Right lobe of liver (tissue), 4 donors: ENCODE measurements at regions not wholly inside any gene's neighbourhood (a gene's known extent, or its start where the extent isn't known, plus 50 kb on each side); places are given as distances from the start of the nearest gene placed in this dataset.

Experiments
- POLR2A ChIP-seq: fragments of 450-650 bp; IDR thresholded peaks from one replicate; pipeline ENCODE4 v1.6.1; 2017; ENCODE audit warnings: antibody characterized with exemption, mild to moderate bottlenecking
- TF ChIP-seq, protein P1 (sequence below), 4 donors: fragments of 200-600 bp in 3 of 4; fragments of 450-650 bp in 1 of 4; IDR thresholded peaks; one replicate each; pipeline versions ENCODE4 v1.5.1 to v1.8.0; 2016 to 2022; ENCODE audit warnings: antibody characterized with exemption in 4 of 4, mild to moderate bottlenecking in 2 of 4
- donor health status: DM: no; HTN: no; CAD: no.
- donor health status: DM: no; HTN: no; CAD: no.
- donor health status: DM: no; HTN: yes; CAD: no.

DNA sequence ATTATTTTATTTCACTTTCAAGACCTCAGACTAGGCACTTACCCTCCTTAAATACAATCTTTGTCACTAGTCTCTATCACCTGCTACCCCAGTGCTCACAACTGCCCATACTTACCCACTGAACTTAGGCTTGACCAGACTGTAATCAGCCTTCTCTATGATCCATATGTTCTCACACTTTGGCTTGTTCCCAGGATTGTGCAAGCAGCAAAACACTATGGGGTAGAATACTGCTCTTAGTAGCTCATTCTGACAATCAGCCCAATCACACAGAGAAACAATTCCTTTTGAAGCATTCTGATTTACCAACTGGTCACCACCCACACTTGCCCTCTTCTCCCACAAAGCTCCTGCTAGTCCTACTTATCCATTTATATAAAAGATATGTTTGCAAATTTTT lies 878.3 kb downstream of the FSTL5 start:
- TF ChIP-seq, protein P1, sequence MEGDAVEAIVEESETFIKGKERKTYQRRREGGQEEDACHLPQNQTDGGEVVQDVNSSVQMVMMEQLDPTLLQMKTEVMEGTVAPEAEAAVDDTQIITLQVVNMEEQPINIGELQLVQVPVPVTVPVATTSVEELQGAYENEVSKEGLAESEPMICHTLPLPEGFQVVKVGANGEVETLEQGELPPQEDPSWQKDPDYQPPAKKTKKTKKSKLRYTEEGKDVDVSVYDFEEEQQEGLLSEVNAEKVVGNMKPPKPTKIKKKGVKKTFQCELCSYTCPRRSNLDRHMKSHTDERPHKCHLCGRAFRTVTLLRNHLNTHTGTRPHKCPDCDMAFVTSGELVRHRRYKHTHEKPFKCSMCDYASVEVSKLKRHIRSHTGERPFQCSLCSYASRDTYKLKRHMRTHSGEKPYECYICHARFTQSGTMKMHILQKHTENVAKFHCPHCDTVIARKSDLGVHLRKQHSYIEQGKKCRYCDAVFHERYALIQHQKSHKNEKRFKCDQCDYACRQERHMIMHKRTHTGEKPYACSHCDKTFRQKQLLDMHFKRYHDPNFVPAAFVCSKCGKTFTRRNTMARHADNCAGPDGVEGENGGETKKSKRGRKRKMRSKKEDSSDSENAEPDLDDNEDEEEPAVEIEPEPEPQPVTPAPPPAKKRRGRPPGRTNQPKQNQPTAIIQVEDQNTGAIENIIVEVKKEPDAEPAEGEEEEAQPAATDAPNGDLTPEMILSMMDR (IDR thresholded peaks at IDR 0.05) = no peak
- TF ChIP-seq POLR2A = no peak
